GM23338 (cell line): ENCODE measurements at regions not wholly inside any gene's neighbourhood (a gene's known extent, or its start where the extent isn't known, plus 50 kb on each side); places are given as distances from the start of the nearest gene placed in this dataset.

Experiments
- ATAC-seq: fragments of 200-7000 bp; cut with Tn5 transposase; 3 replicates; pipeline ENCODE4 v1.9.1; 2020
- DNase-seq: peaks from one replicate; pipeline ENCODE4 v3.0.0-alpha.2; 2015; ENCODE audit warnings: low spot score
- H2AFZ ChIP-seq: fragments of 200-600 bp; sonication (generic); 2 replicates; pipeline ENCODE4 v1.8.0; 2016; ENCODE audit warnings: antibody characterized with exemption, mild to moderate bottlenecking, moderate library complexity
- H3F3A ChIP-seq: fragments of 200-600 bp; sonication (generic); replicated peaks from 2 replicates; pipeline ENCODE4 v1.8.0; 2017; ENCODE audit warnings: antibody characterized with exemption, mixed run types, low read depth
- H3K27ac ChIP-seq: fragments of 200-600 bp; sonication (generic); 2 replicates; pipeline ENCODE4 v1.6.1; 2016; ENCODE audit warnings: low read depth
- H3K27me3 ChIP-seq: fragments of 200-600 bp; sonication (generic); 2 replicates; pipeline ENCODE4 v1.8.0; 2016; ENCODE audit warnings: mild to moderate bottlenecking, mixed run types, moderate library complexity; ENCODE audit not compliant: insufficient read depth
- H3K36me3 ChIP-seq: fragments of 200-600 bp; sonication (generic); 2 replicates; pipeline ENCODE4 v1.8.0; 2016; ENCODE audit warnings: mild to moderate bottlenecking; ENCODE audit not compliant: insufficient read depth
- H3K4me1 ChIP-seq: fragments of 200-600 bp; sonication (generic); 2 replicates; pipeline ENCODE4 v1.8.0; 2016; ENCODE audit warnings: mild to moderate bottlenecking, moderate library complexity; ENCODE audit not compliant: insufficient read depth
- H3K4me2 ChIP-seq: fragments of 200-600 bp; sonication (generic); 2 replicates; pipeline ENCODE4 v1.7.1; 2017; ENCODE audit warnings: mixed run types
- H3K4me3 ChIP-seq: fragments of 200-600 bp; sonication (generic); 2 replicates; pipeline ENCODE4 v1.6.1; 2016; ENCODE audit warnings: mixed run types
- H3K79me2 ChIP-seq: fragments of 200-600 bp; sonication (generic); replicated peaks from 2 replicates; pipeline ENCODE4 v1.8.0; 2017; ENCODE audit warnings: mild to moderate bottlenecking; ENCODE audit not compliant: insufficient read depth
- H3K9me2 ChIP-seq: fragments of 200-600 bp; sonication (generic); 2 replicates; pipeline ENCODE4 v1.8.0; 2017; ENCODE audit not compliant: insufficient read depth
- H4K20me1 ChIP-seq: fragments of 200-600 bp; sonication (generic); replicated peaks from 2 replicates; pipeline ENCODE4 v1.8.0; 2017; ENCODE audit warnings: mild to moderate bottlenecking; ENCODE audit not compliant: insufficient read depth
- H3K27ac Mint-ChIP-seq: 2 replicates; pipeline ENCODE4 v1.8.0; 2020; ENCODE audit warnings: inconsistent platforms, mild to moderate bottlenecking, moderate library complexity, mixed read lengths
- H3K27me3 Mint-ChIP-seq: 3 replicates; pipeline ENCODE4 v1.8.0; 2022; ENCODE audit warnings: low read depth, mild to moderate bottlenecking, moderate library complexity, mixed read lengths, inconsistent platforms; ENCODE audit not compliant: insufficient read depth, poor library complexity
- H3K36me3 Mint-ChIP-seq: 3 replicates; pipeline ENCODE4 v1.8.0; 2021; ENCODE audit warnings: low read depth, mild to moderate bottlenecking, inconsistent platforms, moderate library complexity, mixed read lengths
- H3K4me1 Mint-ChIP-seq: 3 replicates; pipeline ENCODE4 v1.8.0; 2020; ENCODE audit warnings: mild to moderate bottlenecking, inconsistent platforms, mixed read lengths
- H3K4me3 Mint-ChIP-seq: 3 replicates; pipeline ENCODE4 v1.8.0; 2021; ENCODE audit warnings: moderate library complexity, mild to moderate bottlenecking, inconsistent platforms, mixed read lengths
- H3K9me3 Mint-ChIP-seq: 3 replicates; pipeline ENCODE4 v1.8.0; 2020; ENCODE audit warnings: moderate library complexity, mild to moderate bottlenecking, inconsistent platforms, mixed read lengths
- NANOG ChIP-seq: IDR thresholded peaks from 2 replicates; pipeline ENCODE4 v1.6.1; 2016; ENCODE audit warnings: antibody characterized with exemption, borderline replicate concordance
- TF ChIP-seq, protein P1 (sequence below): IDR thresholded peaks from one replicate; pipeline ENCODE4 v1.6.1; 2018; ENCODE audit warnings: antibody characterized with exemption; ENCODE audit not compliant: unreplicated experiment
- TF ChIP-seq, protein P2 (sequence below): fragments of 250-450 bp; sonication (Bioruptor Pico); IDR thresholded peaks from 2 replicates; pipeline ENCODE4 v1.5.0; 2020; ENCODE audit warnings: mild to moderate bottlenecking, moderate library complexity
- TF ChIP-seq, protein P3 (sequence below): IDR thresholded peaks from 2 replicates; pipeline ENCODE4 v1.6.1; 2016; ENCODE audit warnings: antibody characterized with exemption

DNA sequence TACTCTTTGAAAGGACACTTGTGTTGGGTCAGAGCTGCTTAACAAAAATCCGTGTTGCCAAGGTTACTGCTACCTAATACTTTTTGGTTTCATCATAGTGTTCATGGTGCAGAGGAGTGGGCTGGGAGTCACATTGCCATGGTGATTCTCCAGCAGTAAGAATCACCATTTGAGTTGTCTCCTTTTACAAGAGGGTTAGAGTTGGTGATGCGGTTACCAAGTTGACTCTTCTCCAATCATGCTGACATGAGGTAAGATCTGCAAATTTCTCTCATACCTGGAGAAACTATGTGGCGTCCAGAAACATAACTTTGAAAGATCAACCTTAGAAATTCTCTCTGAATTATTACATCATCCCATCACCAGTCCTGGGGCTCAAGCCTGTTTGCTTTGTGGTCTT, 242.9 kb upstream of the CNKSR2 start:
- Mint-ChIP-seq H3K4me1 (no peaks in the 10 kb centered on the region), H3K27ac (no peak overlapping the region), H3K36me3 (peaks cover 4% of the 10 kb centered on the region; the same call in 2 of the 3 replicates), H3K9me3 (0 out of 3 replicates have a peak, but pooled peaks cover 2% of the 10 kb centered on the region), H3K4me3 (no peak overlapping the region), H3K27me3 (no peaks in the 10 kb centered on the region)
- Histone ChIP-seq H3K4me1 (no peaks in the 10 kb centered on the region), H4K20me1 (no peaks in the 10 kb centered on the region), H3K4me3 (no peak overlapping the region), H3F3A (no peaks in the 10 kb centered on the region), H3K36me3 (no peaks in the 10 kb centered on the region), H3K79me2 (no peaks in the 10 kb centered on the region), H3K9me2 (no peaks in the 10 kb centered on the region), H2AFZ (no peak overlapping the region), H3K4me2 (no peak overlapping the region), H3K27ac (no peak overlapping the region), H3K27me3 (no peaks in the 10 kb centered on the region)
- TF ChIP-seq, protein P1, sequence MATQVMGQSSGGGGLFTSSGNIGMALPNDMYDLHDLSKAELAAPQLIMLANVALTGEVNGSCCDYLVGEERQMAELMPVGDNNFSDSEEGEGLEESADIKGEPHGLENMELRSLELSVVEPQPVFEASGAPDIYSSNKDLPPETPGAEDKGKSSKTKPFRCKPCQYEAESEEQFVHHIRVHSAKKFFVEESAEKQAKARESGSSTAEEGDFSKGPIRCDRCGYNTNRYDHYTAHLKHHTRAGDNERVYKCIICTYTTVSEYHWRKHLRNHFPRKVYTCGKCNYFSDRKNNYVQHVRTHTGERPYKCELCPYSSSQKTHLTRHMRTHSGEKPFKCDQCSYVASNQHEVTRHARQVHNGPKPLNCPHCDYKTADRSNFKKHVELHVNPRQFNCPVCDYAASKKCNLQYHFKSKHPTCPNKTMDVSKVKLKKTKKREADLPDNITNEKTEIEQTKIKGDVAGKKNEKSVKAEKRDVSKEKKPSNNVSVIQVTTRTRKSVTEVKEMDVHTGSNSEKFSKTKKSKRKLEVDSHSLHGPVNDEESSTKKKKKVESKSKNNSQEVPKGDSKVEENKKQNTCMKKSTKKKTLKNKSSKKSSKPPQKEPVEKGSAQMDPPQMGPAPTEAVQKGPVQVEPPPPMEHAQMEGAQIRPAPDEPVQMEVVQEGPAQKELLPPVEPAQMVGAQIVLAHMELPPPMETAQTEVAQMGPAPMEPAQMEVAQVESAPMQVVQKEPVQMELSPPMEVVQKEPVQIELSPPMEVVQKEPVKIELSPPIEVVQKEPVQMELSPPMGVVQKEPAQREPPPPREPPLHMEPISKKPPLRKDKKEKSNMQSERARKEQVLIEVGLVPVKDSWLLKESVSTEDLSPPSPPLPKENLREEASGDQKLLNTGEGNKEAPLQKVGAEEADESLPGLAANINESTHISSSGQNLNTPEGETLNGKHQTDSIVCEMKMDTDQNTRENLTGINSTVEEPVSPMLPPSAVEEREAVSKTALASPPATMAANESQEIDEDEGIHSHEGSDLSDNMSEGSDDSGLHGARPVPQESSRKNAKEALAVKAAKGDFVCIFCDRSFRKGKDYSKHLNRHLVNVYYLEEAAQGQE: no peak
- TF ChIP-seq, protein P2, sequence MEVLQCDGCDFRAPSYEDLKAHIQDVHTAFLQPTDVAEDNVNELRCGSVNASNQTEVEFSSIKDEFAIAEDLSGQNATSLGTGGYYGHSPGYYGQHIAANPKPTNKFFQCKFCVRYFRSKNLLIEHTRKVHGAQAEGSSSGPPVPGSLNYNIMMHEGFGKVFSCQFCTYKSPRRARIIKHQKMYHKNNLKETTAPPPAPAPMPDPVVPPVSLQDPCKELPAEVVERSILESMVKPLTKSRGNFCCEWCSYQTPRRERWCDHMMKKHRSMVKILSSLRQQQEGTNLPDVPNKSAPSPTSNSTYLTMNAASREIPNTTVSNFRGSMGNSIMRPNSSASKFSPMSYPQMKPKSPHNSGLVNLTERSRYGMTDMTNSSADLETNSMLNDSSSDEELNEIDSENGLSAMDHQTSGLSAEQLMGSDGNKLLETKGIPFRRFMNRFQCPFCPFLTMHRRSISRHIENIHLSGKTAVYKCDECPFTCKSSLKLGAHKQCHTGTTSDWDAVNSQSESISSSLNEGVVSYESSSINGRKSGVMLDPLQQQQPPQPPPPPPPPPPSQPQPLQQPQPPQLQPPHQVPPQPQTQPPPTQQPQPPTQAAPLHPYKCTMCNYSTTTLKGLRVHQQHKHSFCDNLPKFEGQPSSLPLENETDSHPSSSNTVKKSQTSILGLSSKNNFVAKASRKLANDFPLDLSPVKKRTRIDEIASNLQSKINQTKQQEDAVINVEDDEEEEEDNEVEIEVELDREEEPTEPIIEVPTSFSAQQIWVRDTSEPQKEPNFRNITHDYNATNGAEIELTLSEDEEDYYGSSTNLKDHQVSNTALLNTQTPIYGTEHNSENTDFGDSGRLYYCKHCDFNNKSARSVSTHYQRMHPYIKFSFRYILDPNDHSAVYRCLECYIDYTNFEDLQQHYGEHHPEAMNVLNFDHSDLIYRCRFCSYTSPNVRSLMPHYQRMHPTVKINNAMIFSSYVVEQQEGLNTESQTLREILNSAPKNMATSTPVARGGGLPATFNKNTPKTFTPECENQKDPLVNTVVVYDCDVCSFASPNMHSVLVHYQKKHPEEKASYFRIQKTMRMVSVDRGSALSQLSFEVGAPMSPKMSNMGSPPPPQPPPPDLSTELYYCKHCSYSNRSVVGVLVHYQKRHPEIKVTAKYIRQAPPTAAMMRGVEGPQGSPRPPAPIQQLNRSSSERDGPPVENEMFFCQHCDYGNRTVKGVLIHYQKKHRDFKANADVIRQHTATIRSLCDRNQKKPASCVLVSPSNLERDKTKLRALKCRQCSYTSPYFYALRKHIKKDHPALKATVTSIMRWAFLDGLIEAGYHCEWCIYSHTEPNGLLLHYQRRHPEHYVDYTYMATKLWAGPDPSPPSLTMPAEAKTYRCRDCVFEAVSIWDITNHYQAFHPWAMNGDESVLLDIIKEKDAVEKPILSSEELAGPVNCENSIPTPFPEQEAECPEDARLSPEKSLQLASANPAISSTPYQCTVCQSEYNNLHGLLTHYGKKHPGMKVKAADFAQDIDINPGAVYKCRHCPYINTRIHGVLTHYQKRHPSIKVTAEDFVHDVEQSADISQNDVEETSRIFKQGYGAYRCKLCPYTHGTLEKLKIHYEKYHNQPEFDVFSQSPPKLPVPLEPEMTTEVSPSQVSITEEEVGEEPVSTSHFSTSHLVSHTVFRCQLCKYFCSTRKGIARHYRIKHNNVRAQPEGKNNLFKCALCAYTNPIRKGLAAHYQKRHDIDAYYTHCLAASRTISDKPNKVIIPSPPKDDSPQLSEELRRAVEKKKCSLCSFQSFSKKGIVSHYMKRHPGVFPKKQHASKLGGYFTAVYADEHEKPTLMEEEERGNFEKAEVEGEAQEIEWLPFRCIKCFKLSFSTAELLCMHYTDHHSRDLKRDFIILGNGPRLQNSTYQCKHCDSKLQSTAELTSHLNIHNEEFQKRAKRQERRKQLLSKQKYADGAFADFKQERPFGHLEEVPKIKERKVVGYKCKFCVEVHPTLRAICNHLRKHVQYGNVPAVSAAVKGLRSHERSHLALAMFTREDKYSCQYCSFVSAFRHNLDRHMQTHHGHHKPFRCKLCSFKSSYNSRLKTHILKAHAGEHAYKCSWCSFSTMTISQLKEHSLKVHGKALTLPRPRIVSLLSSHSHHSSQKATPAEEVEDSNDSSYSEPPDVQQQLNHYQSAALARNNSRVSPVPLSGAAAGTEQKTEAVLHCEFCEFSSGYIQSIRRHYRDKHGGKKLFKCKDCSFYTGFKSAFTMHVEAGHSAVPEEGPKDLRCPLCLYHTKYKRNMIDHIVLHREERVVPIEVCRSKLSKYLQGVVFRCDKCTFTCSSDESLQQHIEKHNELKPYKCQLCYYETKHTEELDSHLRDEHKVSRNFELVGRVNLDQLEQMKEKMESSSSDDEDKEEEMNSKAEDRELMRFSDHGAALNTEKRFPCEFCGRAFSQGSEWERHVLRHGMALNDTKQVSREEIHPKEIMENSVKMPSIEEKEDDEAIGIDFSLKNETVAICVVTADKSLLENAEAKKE (CRISPR knock-in tag): no peak
- TF ChIP-seq, protein P3, sequence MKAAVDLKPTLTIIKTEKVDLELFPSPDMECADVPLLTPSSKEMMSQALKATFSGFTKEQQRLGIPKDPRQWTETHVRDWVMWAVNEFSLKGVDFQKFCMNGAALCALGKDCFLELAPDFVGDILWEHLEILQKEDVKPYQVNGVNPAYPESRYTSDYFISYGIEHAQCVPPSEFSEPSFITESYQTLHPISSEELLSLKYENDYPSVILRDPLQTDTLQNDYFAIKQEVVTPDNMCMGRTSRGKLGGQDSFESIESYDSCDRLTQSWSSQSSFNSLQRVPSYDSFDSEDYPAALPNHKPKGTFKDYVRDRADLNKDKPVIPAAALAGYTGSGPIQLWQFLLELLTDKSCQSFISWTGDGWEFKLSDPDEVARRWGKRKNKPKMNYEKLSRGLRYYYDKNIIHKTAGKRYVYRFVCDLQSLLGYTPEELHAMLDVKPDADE: no peak
- no peak for TF ChIP-seq NANOG
- DNase-seq: no peak
- ATAC-seq: no peak
